ENCODE measurements at regions not wholly inside any gene's neighbourhood (a gene's known extent, or its start where the extent isn't known, plus 50 kb on each side); places are given as distances from the start of the nearest gene placed in this dataset.

- Mint-ChIP-seq H3K27me3 (peaks cover 0 to 3% (median 0%) of the 10 kb centered on the region in 3 donors), H3K27ac (no peak overlapping the region), H3K36me3 (no peaks in the 10 kb centered on the region), H3K9me3 (peaks cover 0 to 4% (median 0%) of the 10 kb centered on the region in 7 donors), H3K4me1 (no peaks in the 10 kb centered on the region), H3K4me3 (no peak overlapping the region)
- no peak for DNase-seq
- no peak for ATAC-seq (ENCODE audit: low read depth in 2 of 2)
Measured at GRCh38 chr2:163375070-163375469, 360.7 kb downstream of the FIGN start.

- DNase-seq (no peak), ATAC-seq (ENCODE audit: low read depth in 2 of 2) (no peak)
- H3K9me3 Mint-ChIP-seq, result peaks cover 0 to 4% (median 0%) of the 10 kb centered on the region in 7 donors
- no peaks in the 10 kb centered on the region for H3K4me1 Mint-ChIP-seq
- peaks cover 0 to 4% (median 0%) of the 10 kb centered on the region in 3 donors for H3K27me3 Mint-ChIP-seq
- H3K4me3 Mint-ChIP-seq, result peak overlapping the region in 1 of 8 donors; percentile 28
- no peak overlapping the region for H3K27ac Mint-ChIP-seq
- no peaks in the 10 kb centered on the region for H3K36me3 Mint-ChIP-seq
Measured at GRCh38 chr2:163374282-163374681, 361.5 kb downstream of the FIGN start.

GRCh38 chr2:163373496-163373895 is 362.3 kb downstream of the FIGN start:
- H3K27me3 Mint-ChIP-seq, result peaks cover 0 to 4% (median 0%) of the 10 kb centered on the region in 3 donors
- H3K4me1 Mint-ChIP-seq, result no peaks in the 10 kb centered on the region
- no peak overlapping the region for H3K4me3 Mint-ChIP-seq
- peak overlapping the region in 3 of 6 donors; percentile 9 to 28 (median 12) for H3K27ac Mint-ChIP-seq
- DNase-seq (no peak), ATAC-seq (ENCODE audit: low read depth in 2 of 2) (no peak)
- no peaks in the 10 kb centered on the region for H3K36me3 Mint-ChIP-seq
- H3K9me3 Mint-ChIP-seq, result peaks cover 0 to 4% (median 0%) of the 10 kb centered on the region in 7 donors

GRCh38 chr2:163370169-163370886 is 365.5 kb downstream of the FIGN start:
- Mint-ChIP-seq H3K27me3 (peaks cover 0 to 4% (median 0%) of the 10 kb centered on the region in 3 donors), H3K9me3 (peaks cover 0 to 4% (median 0%) of the 10 kb centered on the region in 7 donors), H3K4me1 (no peaks in the 10 kb centered on the region), H3K4me3 (no peak overlapping the region), H3K36me3 (no peaks in the 10 kb centered on the region), H3K27ac (no peak overlapping the region)
- no peak for ATAC-seq (ENCODE audit: low read depth in 2 of 2)
- no peak for DNase-seq

GRCh38 chr2:163369111-163369510 is 366.7 kb downstream of the FIGN start:
- H3K27me3 Mint-ChIP-seq, result peaks cover 0 to 4% (median 0%) of the 10 kb centered on the region in 3 donors
- H3K36me3 Mint-ChIP-seq, result no peaks in the 10 kb centered on the region
- peaks cover 0 to 4% (median 0%) of the 10 kb centered on the region in 7 donors for H3K9me3 Mint-ChIP-seq
- ATAC-seq (ENCODE audit: low read depth in 2 of 2), result no peak
- no peak for DNase-seq
- no peaks in the 10 kb centered on the region for H3K4me1 Mint-ChIP-seq
- H3K4me3 Mint-ChIP-seq, result no peak overlapping the region
- no peak overlapping the region for H3K27ac Mint-ChIP-seq

GRCh38 chr2:163368655-163369054 is 367.2 kb downstream of the FIGN start:
- DNase-seq (no peak), ATAC-seq (ENCODE audit: low read depth in 2 of 2) (no peak)
- peaks cover 0 to 4% (median 0%) of the 10 kb centered on the region in 3 donors for H3K27me3 Mint-ChIP-seq
- peaks cover 0 to 4% (median 0%) of the 10 kb centered on the region in 7 donors for H3K9me3 Mint-ChIP-seq
- no peaks in the 10 kb centered on the region for H3K4me1 Mint-ChIP-seq
- H3K4me3 Mint-ChIP-seq, result no peak overlapping the region
- H3K36me3 Mint-ChIP-seq, result no peaks in the 10 kb centered on the region
- no peak overlapping the region for H3K27ac Mint-ChIP-seq

GRCh38 chr2:163367825-163368582 is 367.8 kb downstream of the FIGN start:
- no peaks in the 10 kb centered on the region for H3K4me1 Mint-ChIP-seq
- ATAC-seq (ENCODE audit: low read depth in 2 of 2) (no peak), DNase-seq (no peak)
- peaks cover 0 to 4% (median 0%) of the 10 kb centered on the region in 3 donors for H3K27me3 Mint-ChIP-seq
- no peak overlapping the region for H3K27ac Mint-ChIP-seq
- peaks cover 0 to 4% (median 2%) of the 10 kb centered on the region in 7 donors for H3K9me3 Mint-ChIP-seq
- no peaks in the 10 kb centered on the region for H3K36me3 Mint-ChIP-seq
- no peak overlapping the region for H3K4me3 Mint-ChIP-seq

GRCh38 chr2:163364736-163365135 is 371.1 kb downstream of the FIGN start:
- H3K36me3 Mint-ChIP-seq, result no peaks in the 10 kb centered on the region
- no peak for DNase-seq
- no peak overlapping the region for H3K27ac Mint-ChIP-seq
- H3K4me3 Mint-ChIP-seq, result no peak overlapping the region
- ATAC-seq (ENCODE audit: low read depth in 2 of 2), result no peak
- peaks cover 0 to 10% (median 2%) of the 10 kb centered on the region in 7 donors for H3K9me3 Mint-ChIP-seq
- no peaks in the 10 kb centered on the region for H3K4me1 Mint-ChIP-seq
- no peaks in the 10 kb centered on the region for H3K27me3 Mint-ChIP-seq

- Mint-ChIP-seq H3K36me3 (no peaks in the 10 kb centered on the region), H3K4me3 (no peak overlapping the region), H3K9me3 (no peaks in the 10 kb centered on the region), H3K4me1 (peaks cover 5 to 7% (median 6%) of the 10 kb centered on the region in 3 donors), H3K27ac (no peak overlapping the region), H3K27me3 (peaks cover 0 to 7% (median 0%) of the 10 kb centered on the region in 3 donors)
- DNase-seq, result no peak
- no peak for ATAC-seq (ENCODE audit: low read depth in 2 of 2)
Measured at GRCh38 chr2:163353551-163353950, 382.3 kb downstream of the FIGN start.

- H3K4me3 Mint-ChIP-seq, result no peak overlapping the region
- DNase-seq (no peak), ATAC-seq (ENCODE audit: low read depth in 2 of 2) (no peak)
- peaks cover 8 to 15% (median 10%) of the 10 kb centered on the region in 3 donors for H3K4me1 Mint-ChIP-seq
- H3K9me3 Mint-ChIP-seq, result no peaks in the 10 kb centered on the region
- H3K27me3 Mint-ChIP-seq, result peaks cover 0 to 7% (median 0%) of the 10 kb centered on the region in 3 donors
- peak overlapping the region in 2 of 6 donors; percentile 2 to 44 for H3K27ac Mint-ChIP-seq
- no peaks in the 10 kb centered on the region for H3K36me3 Mint-ChIP-seq
Measured at GRCh38 chr2:163351966-163352365, 383.8 kb downstream of the FIGN start.

- ATAC-seq (ENCODE audit: low read depth in 2 of 2) (no peak), DNase-seq (no peak)
- Mint-ChIP-seq H3K27ac (no peak overlapping the region), H3K9me3 (no peaks in the 10 kb centered on the region), H3K4me3 (no peak overlapping the region), H3K36me3 (no peaks in the 10 kb centered on the region), H3K4me1 (peaks cover 8 to 15% (median 10%) of the 10 kb centered on the region in 3 donors), H3K27me3 (no peaks in the 10 kb centered on the region)
Measured at GRCh38 chr2:163351143-163351542, 384.7 kb downstream of the FIGN start.

- Mint-ChIP-seq H3K27me3 (no peaks in the 10 kb centered on the region), H3K9me3 (no peaks in the 10 kb centered on the region), H3K36me3 (no peaks in the 10 kb centered on the region), H3K4me1 (peaks cover 8 to 15% (median 10%) of the 10 kb centered on the region in 3 donors), H3K4me3 (peak overlapping the region; percentile 6 to 88 (median 68)), H3K27ac (peak overlapping the region in 2 of 6 donors; percentile 79 to 81)
- DNase-seq (no peak), ATAC-seq (ENCODE audit: low read depth in 2 of 2) (peak in 1 of 2 donors; percentile 9)
Measured at GRCh38 chr2:163348857-163349380, 386.9 kb downstream of the FIGN start.

GRCh38 chr2:163347982-163348856 is 387.6 kb downstream of the FIGN start:
- Mint-ChIP-seq H3K9me3 (no peaks in the 10 kb centered on the region), H3K27me3 (no peaks in the 10 kb centered on the region), H3K4me3 (peak overlapping the region; percentile 6 to 88 (median 73)), H3K36me3 (no peaks in the 10 kb centered on the region), H3K27ac (peak overlapping the region in 3 of 6 donors; percentile 78 to 81 (median 79)), H3K4me1 (peaks cover 8 to 15% (median 10%) of the 10 kb centered on the region in 3 donors)
- DNase-seq (peak; percentile 4), ATAC-seq (ENCODE audit: low read depth in 2 of 2) (peak; percentile 30 to 43)

Data from naive B cell (primary cell).